ENCODE measurements at regions not wholly inside any gene's neighbourhood (a gene's known extent, or its start where the extent isn't known, plus 50 kb on each side); places are given as distances from the start of the nearest gene placed in this dataset.

- Histone ChIP-seq H2AFZ (no peak overlapping the region), H3K36me3 (replicated peaks; ENCODE audit: insufficient read depth, low read depth) (no peaks in the 10 kb centered on the region), H4K20me1 (ENCODE audit: insufficient read depth, poor library complexity, severe bottlenecking) (no peaks in the 10 kb centered on the region), H3K4me2 (no peak overlapping the region), H3K27me3 (no peaks in the 10 kb centered on the region), H3K9me3 (ENCODE audit: low read depth) (no peaks in the 10 kb centered on the region), H3K9me2 (replicated peaks; ENCODE audit: insufficient read depth) (no peaks in the 10 kb centered on the region), H3K27ac (no peak overlapping the region), H3K4me1 (ENCODE audit: insufficient read depth) (no peaks in the 10 kb centered on the region), H3K4me3 (no peak overlapping the region), H3K79me2 (no peaks in the 10 kb centered on the region)
- TF ChIP-seq EZH2phosphoT487 (IDR thresholded peaks at IDR 0.05; ENCODE audit: low read depth, severe bottlenecking, unreplicated experiment): no peak
- TF ChIP-seq CTCF (IDR thresholded peaks at IDR 0.05; ENCODE audit: poor library complexity): no peak
- no peak for TF ChIP-seq EZH2 (IDR thresholded peaks at IDR 0.05; ENCODE audit: borderline replicate concordance)
- no peak for DNase-seq (ENCODE audit: low spot score)
- WGBS (ENCODE audit: low lambda C conversion rate, missing lambda C conversion rate): 95% methylated on average over 1 of the region's 1 CpG
Measured at GRCh38 chr4:145295547-145295946, 115.2 kb upstream of the OTUD4 start.

- Histone ChIP-seq H3K9me2 (replicated peaks; ENCODE audit: insufficient read depth) (no peaks in the 10 kb centered on the region), H3K4me2 (no peak overlapping the region), H3K9me3 (ENCODE audit: low read depth) (no peaks in the 10 kb centered on the region), H3K36me3 (replicated peaks; ENCODE audit: insufficient read depth, low read depth) (no peaks in the 10 kb centered on the region), H3K27me3 (no peaks in the 10 kb centered on the region), H4K20me1 (ENCODE audit: insufficient read depth, poor library complexity, severe bottlenecking) (no peaks in the 10 kb centered on the region), H3K27ac (no peak overlapping the region), H3K4me3 (no peak overlapping the region), H3K79me2 (no peaks in the 10 kb centered on the region), H2AFZ (no peak overlapping the region), H3K4me1 (ENCODE audit: insufficient read depth) (no peaks in the 10 kb centered on the region)
- WGBS (ENCODE audit: low lambda C conversion rate, missing lambda C conversion rate): 78% methylated on average over 3 of the region's 3 CpGs
- TF ChIP-seq CTCF (IDR thresholded peaks at IDR 0.05; ENCODE audit: poor library complexity): no peak
- TF ChIP-seq EZH2phosphoT487 (IDR thresholded peaks at IDR 0.05; ENCODE audit: low read depth, severe bottlenecking, unreplicated experiment): no peak
- no peak for TF ChIP-seq EZH2 (IDR thresholded peaks at IDR 0.05; ENCODE audit: borderline replicate concordance)
- DNase-seq (ENCODE audit: low spot score): no peak
Measured at GRCh38 chr4:145295122-145295521, 114.7 kb upstream of the OTUD4 start.

- Histone ChIP-seq H4K20me1 (ENCODE audit: insufficient read depth, poor library complexity, severe bottlenecking) (no peaks in the 10 kb centered on the region), H3K36me3 (replicated peaks; ENCODE audit: insufficient read depth, low read depth) (no peaks in the 10 kb centered on the region), H3K27ac (no peak overlapping the region), H3K4me3 (no peak overlapping the region), H3K9me2 (replicated peaks; ENCODE audit: insufficient read depth) (no peaks in the 10 kb centered on the region), H3K4me2 (no peak overlapping the region), H2AFZ (no peak overlapping the region), H3K9me3 (ENCODE audit: low read depth) (no peaks in the 10 kb centered on the region), H3K27me3 (no peaks in the 10 kb centered on the region), H3K4me1 (ENCODE audit: insufficient read depth) (no peaks in the 10 kb centered on the region), H3K79me2 (no peaks in the 10 kb centered on the region)
- TF ChIP-seq CTCF (IDR thresholded peaks at IDR 0.05; ENCODE audit: poor library complexity): no peak
- TF ChIP-seq EZH2 (IDR thresholded peaks at IDR 0.05; ENCODE audit: borderline replicate concordance): no peak
- TF ChIP-seq EZH2phosphoT487 (IDR thresholded peaks at IDR 0.05; ENCODE audit: low read depth, severe bottlenecking, unreplicated experiment): no peak
- no peak for DNase-seq (ENCODE audit: low spot score)
- 94% methylated on average over 4 of the region's 4 CpGs for WGBS (ENCODE audit: low lambda C conversion rate, missing lambda C conversion rate)
Measured at GRCh38 chr4:145293658-145294057, 113.3 kb upstream of the OTUD4 start.

- DNase-seq (ENCODE audit: low spot score): no peak
- Histone ChIP-seq H3K36me3 (replicated peaks; ENCODE audit: insufficient read depth, low read depth) (no peaks in the 10 kb centered on the region), H3K27me3 (no peaks in the 10 kb centered on the region), H3K9me2 (replicated peaks; ENCODE audit: insufficient read depth) (no peaks in the 10 kb centered on the region), H4K20me1 (ENCODE audit: insufficient read depth, poor library complexity, severe bottlenecking) (no peaks in the 10 kb centered on the region), H3K4me2 (no peak overlapping the region), H3K4me1 (ENCODE audit: insufficient read depth) (no peaks in the 10 kb centered on the region), H3K79me2 (no peaks in the 10 kb centered on the region), H3K9me3 (ENCODE audit: low read depth) (no peaks in the 10 kb centered on the region), H2AFZ (no peak overlapping the region), H3K4me3 (no peak overlapping the region), H3K27ac (no peak overlapping the region)
- TF ChIP-seq CTCF (IDR thresholded peaks at IDR 0.05; ENCODE audit: poor library complexity): no peak
- 97% methylated on average over 2 of the region's 2 CpGs for WGBS (ENCODE audit: low lambda C conversion rate, missing lambda C conversion rate)
Measured at GRCh38 chr4:145290955-145291354, 110.6 kb upstream of the OTUD4 start.

Data from hepatocyte (in vitro differentiated cells).